ENCODE measurements at regions not wholly inside any gene's neighbourhood (a gene's known extent, or its start where the extent isn't known, plus 50 kb on each side); places are given as distances from the start of the nearest gene placed in this dataset.
"Not testable (repeated sequence)": the region's sequence is repeated elsewhere in the genome, so short reads cannot be mapped to it uniquely, and the experiment has no call there.

GRCh38 chr1:67584938-67585337 is 100.1 kb upstream of the GADD45A start:
- no peak for DNase-seq (ENCODE audit: low spot score)

GRCh38 chr1:67586596-67586995 is 98.4 kb upstream of the GADD45A start:
- DNase-seq (ENCODE audit: low spot score) = no peak

DNA sequence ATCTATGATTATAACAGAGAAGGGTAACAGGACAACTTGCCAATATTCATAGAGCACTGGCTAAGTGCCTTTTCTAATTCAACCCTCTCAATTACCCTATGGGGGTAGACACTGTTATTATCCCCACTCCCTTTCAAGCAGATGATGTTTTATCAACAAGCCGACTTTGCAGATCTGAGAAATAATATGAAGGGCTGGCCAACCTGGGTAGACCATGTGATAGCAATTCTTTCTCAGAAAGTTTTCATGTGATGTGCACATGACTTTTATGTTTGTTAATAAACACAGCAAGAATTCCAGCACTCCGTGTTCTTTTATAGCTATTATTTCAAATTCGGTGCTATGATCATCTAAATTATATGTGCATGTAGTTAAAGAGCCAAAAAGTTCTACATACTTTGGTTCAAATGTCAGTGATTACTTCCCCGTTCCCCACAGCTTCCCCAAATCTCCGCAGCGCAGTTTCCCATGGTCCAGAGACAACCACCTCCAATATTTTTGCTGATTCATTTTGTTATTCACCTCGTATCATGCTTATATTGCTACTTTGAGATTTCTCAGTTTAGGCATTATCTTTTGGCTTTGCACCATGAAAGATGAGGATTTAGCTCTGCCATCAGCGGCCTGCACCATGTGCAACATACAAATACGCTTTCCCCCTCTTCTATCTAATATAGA is 96.7 kb upstream of the GADD45A start:
- no peak for DNase-seq (ENCODE audit: low spot score)

DNA sequence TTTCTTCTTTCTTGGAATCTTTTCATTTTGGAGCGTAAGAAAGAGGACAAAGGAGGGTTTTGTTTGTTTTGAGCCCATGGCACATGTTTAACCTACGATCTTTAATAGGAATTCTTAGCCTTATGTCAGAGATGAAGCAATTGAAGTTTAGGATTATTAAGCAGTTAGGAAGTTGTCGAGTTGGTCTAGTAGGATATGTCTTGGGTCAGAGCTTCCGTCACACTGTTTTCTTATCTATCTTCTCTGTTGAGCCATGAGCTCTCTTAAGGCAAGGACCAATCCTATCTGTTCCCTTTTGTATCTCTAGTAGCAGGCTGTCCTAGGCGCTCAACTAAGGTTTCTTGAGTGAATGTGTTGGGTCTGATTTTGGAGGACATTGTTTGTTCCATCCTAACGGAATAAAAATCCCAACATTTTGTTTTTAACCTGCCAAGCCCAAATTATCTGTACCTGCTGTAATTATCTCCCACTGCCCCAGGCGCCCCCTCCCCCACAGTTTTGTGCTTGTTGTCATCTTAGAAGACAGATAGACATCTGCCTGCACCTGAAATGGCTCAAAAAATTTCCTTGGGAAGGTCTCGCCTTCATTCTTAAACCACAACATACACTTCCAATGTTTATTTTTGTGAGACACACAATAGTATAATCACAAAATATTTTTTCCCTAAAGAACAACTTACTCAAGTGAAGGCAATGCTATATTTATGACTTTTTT is 95.3 kb upstream of the GADD45A start:
- DNase-seq (ENCODE audit: low spot score) = no peak

- no peak for DNase-seq (ENCODE audit: low spot score)
These were observed 94.7 kb upstream of the GADD45A start for GRCh38 chr1:67590329-67590728.

DNA sequence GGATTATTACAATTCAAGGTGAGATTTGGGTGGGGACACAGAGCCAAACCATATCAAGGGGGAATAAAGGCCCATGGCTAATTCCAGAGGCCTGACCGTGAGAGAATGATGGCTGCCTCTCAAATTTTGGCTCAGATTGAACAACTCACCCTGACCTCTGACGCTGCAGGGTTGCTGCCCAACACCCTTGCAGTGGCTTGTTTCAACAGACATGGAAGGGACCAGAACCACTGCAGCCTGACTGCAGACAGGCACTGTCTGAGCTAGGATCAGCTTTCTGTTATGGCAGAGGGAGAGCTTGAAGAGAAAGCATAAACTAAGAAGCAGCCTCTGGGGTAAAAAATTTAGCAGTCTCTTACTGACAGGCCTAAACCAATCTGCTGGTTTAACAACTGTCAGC is 90.2 kb upstream of the GADD45A start:
- no peak for DNase-seq (ENCODE audit: low spot score)

DNA sequence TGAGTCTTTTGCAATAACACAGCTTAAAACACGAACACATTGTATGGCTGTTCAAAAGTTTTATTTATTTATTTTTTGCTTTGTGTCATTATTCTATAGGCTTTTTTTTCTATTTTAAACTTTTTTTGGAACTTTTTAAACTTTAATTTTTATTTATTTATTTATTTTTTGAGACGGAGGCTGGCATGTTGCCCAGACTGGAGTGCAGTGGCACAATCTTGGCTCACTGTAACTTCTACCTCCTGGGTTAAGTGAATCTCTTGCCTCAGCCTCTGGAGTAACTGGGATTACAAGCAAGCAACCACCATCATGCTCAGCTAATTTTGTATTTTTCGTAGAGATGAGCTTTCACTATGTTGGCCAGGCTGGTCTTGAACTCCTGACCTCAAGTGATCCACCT is 88.3 kb upstream of the GADD45A start:
- DNase-seq (ENCODE audit: low spot score) = no peak

DNA sequence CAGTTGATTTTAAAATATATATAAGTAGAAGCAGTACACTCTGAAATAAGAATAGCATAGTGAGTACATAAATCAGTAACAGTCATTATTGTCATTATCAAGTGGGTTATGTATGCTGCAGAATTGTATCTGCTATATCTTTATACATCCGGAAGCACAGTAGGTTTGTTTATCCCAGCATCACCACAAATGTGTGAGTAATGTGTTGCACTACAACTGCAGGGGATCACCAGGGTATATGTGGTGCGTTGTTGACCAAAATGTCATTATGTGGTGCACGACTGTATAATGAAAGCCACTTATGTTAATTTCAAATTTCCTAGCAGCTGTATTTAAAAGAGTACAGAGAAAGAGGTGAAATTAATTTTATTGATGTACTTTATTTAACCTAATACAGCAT is 87.7 kb upstream of the GADD45A start:
- no peak for DNase-seq (ENCODE audit: low spot score)

DNA sequence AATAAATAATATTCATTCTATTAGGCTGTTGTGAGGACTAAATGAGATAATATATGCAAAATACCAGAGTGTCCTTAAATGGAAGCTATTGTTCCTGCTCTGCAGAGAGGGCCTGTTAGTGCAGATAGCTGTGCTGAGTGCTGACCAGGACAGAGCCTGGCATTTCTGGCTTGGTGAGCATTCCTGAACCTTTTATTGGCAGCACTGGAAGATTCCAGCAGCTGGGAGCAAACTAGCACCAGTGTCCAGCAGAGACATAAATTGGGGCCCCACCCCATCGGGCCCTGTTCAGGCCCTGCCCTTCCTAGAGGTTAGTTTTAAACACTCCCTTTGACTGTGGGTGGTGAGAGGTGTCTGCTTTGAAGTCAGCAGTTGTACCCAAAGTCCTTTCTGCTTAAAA is 85.9 kb upstream of the GADD45A start:
- no peak for DNase-seq (ENCODE audit: low spot score)

DNA sequence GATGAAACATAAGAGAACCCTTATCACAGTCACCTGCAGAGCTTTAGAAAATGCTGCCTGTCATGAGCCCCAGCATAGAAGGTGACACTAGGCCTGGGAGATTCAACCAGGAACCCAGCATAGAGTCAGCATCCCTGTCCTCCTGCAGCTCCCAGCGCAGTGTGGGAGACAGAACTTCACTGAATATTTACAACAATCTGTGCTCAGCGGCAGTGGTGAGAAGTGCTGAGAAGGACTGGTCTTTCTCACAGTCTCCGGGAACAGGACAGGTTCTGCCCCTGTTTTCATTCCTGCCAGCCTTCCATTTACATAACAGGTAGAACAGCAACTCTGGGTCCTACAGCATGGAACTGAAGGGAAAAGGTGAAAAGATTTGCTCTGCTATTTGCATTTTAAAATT is 83.5 kb upstream of the GADD45A start:
- no peak for DNase-seq (ENCODE audit: low spot score)

DNA sequence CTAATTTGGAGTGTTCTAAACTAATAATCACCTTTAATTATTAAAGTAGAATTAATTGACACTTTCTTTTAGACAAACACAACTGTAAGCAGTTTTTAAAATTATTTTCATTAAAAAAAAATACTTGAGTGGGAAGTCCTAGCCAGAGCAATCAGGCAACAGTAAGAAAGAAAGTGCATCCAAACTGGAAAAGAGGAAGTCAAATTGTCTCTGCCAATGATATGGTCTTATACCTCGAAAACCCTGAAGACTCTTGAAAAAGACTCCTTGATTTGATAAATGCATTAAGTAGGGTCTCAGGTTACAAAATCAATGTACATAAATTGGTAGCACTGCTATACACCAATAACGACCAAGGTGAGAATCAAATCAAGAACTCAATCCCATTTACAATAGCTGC is 83.0 kb upstream of the GADD45A start:
- no peak for DNase-seq (ENCODE audit: low spot score)

DNA sequence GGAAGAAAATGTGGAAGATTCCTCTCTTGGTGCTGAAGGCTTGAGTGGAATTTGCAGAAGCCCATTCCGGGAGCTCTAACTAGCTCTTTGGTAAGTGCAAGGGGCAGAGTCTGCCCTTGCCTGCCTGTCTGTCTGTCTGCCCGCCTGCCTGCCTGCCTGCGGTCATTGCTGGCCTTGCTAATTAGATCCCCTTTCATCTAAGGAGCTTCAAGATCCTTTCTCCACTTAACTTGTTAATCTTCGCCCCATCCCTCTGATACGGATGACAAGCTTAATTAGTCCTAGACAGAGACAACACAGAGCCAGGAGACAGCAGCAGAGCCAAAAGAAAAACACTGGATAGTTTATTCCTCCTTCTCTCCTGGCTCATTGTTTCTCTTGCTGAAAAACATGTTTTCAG is 80.2 kb upstream of the GADD45A start:
- DNase-seq (ENCODE audit: low spot score) = no peak

DNA sequence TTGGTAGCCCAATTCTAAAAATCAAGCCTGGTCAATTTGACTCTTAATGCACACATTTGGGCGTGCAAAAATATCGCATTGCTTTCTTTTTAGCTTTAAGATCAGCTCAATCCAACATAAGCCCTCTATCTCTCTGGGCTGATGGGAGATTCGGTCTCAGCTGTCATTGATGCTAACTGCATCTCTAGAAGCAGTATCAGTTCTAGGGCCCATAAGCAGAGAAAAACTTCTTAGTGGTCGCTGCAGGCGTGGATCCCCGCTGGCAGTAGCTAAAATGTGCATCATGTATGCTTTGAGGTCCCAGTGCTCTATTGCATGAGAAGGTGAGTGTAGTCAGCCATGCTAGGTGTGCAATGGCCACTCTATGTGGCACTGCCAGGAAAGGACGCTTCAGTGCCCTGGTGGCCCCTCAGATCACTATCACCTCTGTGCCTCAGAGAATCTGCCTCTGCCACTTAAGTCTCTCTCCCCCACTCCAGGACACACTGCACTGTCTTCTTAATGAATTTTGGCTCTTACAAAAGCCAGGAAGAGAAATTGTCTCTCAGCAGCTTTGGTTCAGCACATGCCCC is 79.7 kb upstream of the GADD45A start:
- DNase-seq (ENCODE audit: low spot score) = no peak

DNA sequence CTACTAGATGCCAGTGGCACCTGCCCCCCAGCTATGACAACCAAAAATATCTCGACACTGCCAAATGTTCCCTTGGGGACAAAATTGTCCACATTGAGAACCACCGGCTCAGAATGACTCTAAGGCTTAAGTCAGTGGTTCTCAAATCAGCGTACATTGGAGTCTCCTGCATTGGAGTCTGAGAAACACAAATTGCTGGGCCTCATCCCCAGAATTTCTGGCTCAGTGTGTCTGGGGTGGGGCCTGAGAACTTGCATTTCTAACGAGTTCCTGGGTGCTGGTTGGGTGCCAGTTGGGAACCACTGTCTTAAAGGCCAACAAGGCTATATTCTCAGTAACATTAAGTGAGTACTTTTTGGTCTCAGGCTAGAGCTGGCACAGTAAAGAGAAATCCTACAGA is 77.7 kb upstream of the GADD45A start:
- no peak for DNase-seq (ENCODE audit: low spot score)

- DNase-seq (ENCODE audit: low spot score) = no peak
These were observed 77.3 kb upstream of the GADD45A start for GRCh38 chr1:67607699-67608098.

GRCh38 chr1:67608661-67609576 is 76.1 kb upstream of the GADD45A start:
- DNase-seq (ENCODE audit: low spot score) = no peak

- no peak for DNase-seq (ENCODE audit: low spot score)
These were observed 75.2 kb upstream of the GADD45A start for GRCh38 chr1:67609577-67610341.

DNA sequence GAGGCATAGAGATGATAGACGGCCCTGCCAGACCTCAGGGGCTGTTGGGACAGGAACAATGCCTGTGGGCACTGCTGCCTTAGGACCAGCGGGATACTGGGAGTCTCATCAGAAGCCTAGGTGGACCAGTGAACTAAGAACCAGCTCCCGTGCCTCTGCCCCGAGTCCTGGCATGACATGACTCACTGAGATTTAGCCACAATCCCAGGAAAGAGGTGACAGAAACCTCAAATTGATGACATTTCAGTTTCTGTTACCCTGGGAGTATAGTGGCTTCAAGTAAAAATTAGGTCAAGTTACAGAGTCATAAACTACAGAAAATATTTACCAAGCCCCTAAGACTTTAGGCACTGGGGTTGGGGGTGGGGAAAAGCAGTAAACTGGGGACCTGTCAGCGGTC is 74.6 kb upstream of the GADD45A start:
- no peak for DNase-seq (ENCODE audit: low spot score)

- no peak for DNase-seq (ENCODE audit: low spot score)
These were observed 73.2 kb upstream of the GADD45A start for GRCh38 chr1:67611846-67612245.

DNA sequence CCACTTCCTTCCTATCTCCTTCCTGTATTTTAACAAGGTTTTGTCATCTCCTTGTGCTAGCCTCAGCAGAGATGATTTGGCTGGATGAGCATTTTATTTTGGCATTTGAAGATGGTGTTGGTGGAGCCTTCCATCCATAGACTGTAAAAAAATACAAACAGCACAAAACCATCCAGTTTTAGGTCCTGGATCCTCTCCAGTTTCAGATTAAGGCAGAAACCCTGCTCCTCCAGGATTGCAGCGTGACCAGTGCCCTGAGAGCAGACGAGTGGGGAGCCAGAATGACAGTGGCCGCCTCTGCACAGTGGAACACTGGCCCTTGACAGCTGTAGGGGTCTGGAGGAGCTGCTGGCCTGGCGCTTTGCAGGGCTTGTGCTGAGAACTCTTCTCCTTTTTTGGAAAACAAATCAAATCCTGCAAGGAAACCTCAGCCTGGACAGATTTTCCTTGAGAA is 72.2 kb upstream of the GADD45A start:
- DNase-seq (ENCODE audit: low spot score) = no peak

DNA sequence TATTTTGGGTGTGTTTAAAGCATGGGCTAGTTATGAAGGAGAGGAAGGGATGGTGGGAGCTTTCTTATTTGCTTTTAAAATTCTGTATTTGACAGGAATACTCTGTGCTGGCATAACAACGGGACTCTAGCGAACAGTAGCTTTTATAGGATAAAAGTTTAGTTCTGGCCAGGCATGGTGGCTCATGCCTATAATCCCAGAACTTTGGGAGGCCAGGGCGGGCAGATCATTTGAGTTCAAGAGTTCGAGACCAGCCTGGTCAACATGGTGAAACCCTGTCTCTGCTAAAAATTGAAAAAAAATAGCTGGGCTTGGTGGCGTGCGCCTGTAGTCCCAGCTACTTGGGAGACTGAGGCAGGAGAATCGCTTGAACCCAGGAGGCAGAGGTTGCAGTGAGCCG is 71.5 kb upstream of the GADD45A start:
- DNase-seq (ENCODE audit: low spot score) = not testable (repeated sequence)

GRCh38 chr1:67614511-67614934 is 70.5 kb upstream of the GADD45A start:
- DNase-seq (ENCODE audit: low spot score) = no peak

All from CD4-positive, alpha-beta T cell treated with Interleukin-15 for 4 hours (primary cell).